Common myeloid progenitor, CD34-positive (primary cell): ENCODE measurements at regions not wholly inside any gene's neighbourhood (a gene's known extent, or its start where the extent isn't known, plus 50 kb on each side); places are given as distances from the start of the nearest gene placed in this dataset.

ENCODE experiments used
- CTCF ChIA-PET: fragments of 350-600 bp; sonication (Branson Sonifier 250); formaldehyde crosslinking; loops from one replicate; lab custom pipeline; 2021; ENCODE audit warnings: antibody characterized with exemption; lab: Charles Lee
- POLR2A ChIA-PET: fragments of 350-600 bp; sonication (Branson Sonifier 250); formaldehyde crosslinking; loops from one replicate; lab custom pipeline; 2021; ENCODE audit warnings: antibody characterized with exemption; lab: Charles Lee
- DNase-seq, 3 donors: peaks; one replicate each; pipeline versions ENCODE4 v3.0.0 to v3.0.0-alpha.2; 2013
- H3K27ac ChIP-seq, 2 experiments: 1 replicate in 1 of 2; 2 replicates in 1 of 2; pipeline ENCODE4 v1.7.0; 2013; ENCODE audit warnings: inconsistent platforms in 2 of 2, low read length in 2 of 2, mild to moderate bottlenecking in 2 of 2, low read depth in 1 of 2, moderate library complexity in 1 of 2; ENCODE audit not compliant: severe bottlenecking in 2 of 2, insufficient read depth in 1 of 2, poor library complexity in 1 of 2
- H3K27me3 ChIP-seq, 5 experiments: replicated peaks in 2 of 5; 1 replicate in 3 of 5; 2 replicates in 2 of 5; pipeline versions ENCODE4 v1.6.1 to v1.7.0; 2013; ENCODE audit warnings: low read length in 4 of 5, mild to moderate bottlenecking in 2 of 5, moderate library complexity in 2 of 5, inconsistent platforms in 1 of 5; ENCODE audit not compliant: insufficient read depth in 5 of 5, control insufficient read depth in 4 of 5
- H3K36me3 ChIP-seq, 4 experiments: 1 replicate in 2 of 4; 2 replicates in 2 of 4; pipeline versions ENCODE4 v1.6.1 to v1.7.0; 2013; ENCODE audit warnings: low read length in 3 of 4, control low read depth in 1 of 4, mild to moderate bottlenecking in 1 of 4; ENCODE audit not compliant: control insufficient read depth in 4 of 4, insufficient read depth in 4 of 4
- H3K4me1 ChIP-seq, 4 experiments: 1 replicate in 3 of 4; 2 replicates in 1 of 4; pipeline versions ENCODE4 v1.6.1 to v1.7.1; 2013; ENCODE audit warnings: low read length in 3 of 4, mild to moderate bottlenecking in 3 of 4, control low read depth in 1 of 4, inconsistent platforms in 1 of 4, moderate library complexity in 1 of 4; ENCODE audit not compliant: control insufficient read depth in 4 of 4, insufficient read depth in 4 of 4; ENCODE audit errors: control extremely low read depth in 1 of 4
- H3K4me3 ChIP-seq, 7 experiments: 1 replicate in 4 of 7; 2 replicates in 3 of 7; pipeline versions ENCODE4 v1.5.1 to v1.7.0; 2013; ENCODE audit warnings: mild to moderate bottlenecking in 7 of 7, low read length in 6 of 7, moderate library complexity in 6 of 7, inconsistent platforms in 2 of 7, low read depth in 2 of 7, control low read depth in 1 of 7; ENCODE audit not compliant: insufficient read depth in 4 of 7, control insufficient read depth in 1 of 7; ENCODE audit errors: extremely low read depth in 1 of 7
- H3K9me3 ChIP-seq, 5 experiments: 1 replicate in 4 of 5; 2 replicates in 1 of 5; pipeline versions ENCODE4 v1.6.1 to v1.7.1; 2013; ENCODE audit warnings: low read length in 4 of 5, mild to moderate bottlenecking in 2 of 5, inconsistent platforms in 1 of 5, low read depth in 1 of 5, moderate library complexity in 1 of 5; ENCODE audit not compliant: control insufficient read depth in 4 of 5, insufficient read depth in 2 of 5; ENCODE audit errors: control extremely low read depth in 1 of 5
- WGBS: methylation state at CpG from one replicate; pipeline ENCODE4 v1.1.5; 2013; ENCODE audit not compliant: insufficient coverage; 5-methylcytosine and 5-hydroxymethylcytosine counted together

DNA sequence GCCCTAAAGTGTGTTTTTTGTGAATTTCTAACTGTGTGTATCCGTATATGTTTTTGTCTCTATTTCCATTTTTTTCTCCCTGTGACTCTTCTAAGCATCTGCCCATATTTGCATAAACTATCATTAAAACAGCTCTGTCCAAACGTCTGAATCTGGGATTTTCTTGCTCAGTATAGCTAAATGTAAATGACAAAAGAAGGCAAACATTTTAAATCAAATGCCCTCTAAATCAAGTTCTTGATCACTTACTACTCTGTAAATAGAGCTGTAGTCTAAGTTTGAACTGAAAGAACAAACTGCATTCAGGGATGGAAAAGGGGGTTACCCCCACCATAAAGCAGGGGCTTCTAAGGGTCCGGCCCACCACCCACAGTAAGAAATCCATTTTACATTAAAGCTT, 432.0 kb upstream of the FAM241A start:
- Histone ChIP-seq H3K4me1 (no peaks in the 10 kb centered on the region), H3K9me3 (no peaks in the 10 kb centered on the region), H3K27me3 (peaks cover 0 to 2% (median 2%) of the 10 kb centered on the region in 5 experiments), H3K27ac (no peak overlapping the region), H3K4me3 (no peak overlapping the region), H3K36me3 (no peaks in the 10 kb centered on the region)
- WGBS = 100% methylated on average over 1 of the region's 3 CpGs
- ChIA-PET CTCF (no interaction called here), POLR2A (no interaction called here)
- no peak for DNase-seq

DNA sequence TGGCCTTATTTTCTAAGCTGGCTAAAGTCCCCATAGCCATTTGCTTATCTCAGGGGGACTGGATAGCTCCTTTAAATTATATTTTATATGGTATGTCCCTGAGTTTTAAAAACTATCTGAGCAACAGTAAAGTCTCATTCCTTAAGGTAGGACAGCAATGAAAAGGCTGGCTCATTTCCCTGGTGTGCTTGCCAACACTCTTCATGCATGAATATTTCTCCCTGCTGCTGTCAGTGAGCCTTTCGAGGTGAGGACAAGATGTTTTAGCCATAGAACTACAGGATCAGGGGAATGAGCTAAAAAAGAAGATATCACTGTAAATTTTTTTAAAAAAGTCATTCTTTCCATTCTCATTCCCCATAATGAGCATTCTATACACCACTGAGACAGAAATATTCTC, 427.3 kb upstream of the FAM241A start:
- no peaks in the 10 kb centered on the region for H3K36me3 ChIP-seq
- ChIA-PET POLR2A (no interaction called here), CTCF (interaction anchor here (1.0 kb wide), 1 partner anchor 9 kb away, joined by 3 read pairs; no protein-coding TSS in a partner anchor)
- no peaks in the 10 kb centered on the region for H3K9me3 ChIP-seq
- peaks cover 0 to 2% (median 0%) of the 10 kb centered on the region in 5 experiments for H3K27me3 ChIP-seq
- 100% methylated on average over 1 of the region's 1 CpG for WGBS
- no peak for DNase-seq
- no peaks in the 10 kb centered on the region for H3K4me1 ChIP-seq
- H3K4me3 ChIP-seq = no peak overlapping the region
- H3K27ac ChIP-seq = no peak overlapping the region

DNA sequence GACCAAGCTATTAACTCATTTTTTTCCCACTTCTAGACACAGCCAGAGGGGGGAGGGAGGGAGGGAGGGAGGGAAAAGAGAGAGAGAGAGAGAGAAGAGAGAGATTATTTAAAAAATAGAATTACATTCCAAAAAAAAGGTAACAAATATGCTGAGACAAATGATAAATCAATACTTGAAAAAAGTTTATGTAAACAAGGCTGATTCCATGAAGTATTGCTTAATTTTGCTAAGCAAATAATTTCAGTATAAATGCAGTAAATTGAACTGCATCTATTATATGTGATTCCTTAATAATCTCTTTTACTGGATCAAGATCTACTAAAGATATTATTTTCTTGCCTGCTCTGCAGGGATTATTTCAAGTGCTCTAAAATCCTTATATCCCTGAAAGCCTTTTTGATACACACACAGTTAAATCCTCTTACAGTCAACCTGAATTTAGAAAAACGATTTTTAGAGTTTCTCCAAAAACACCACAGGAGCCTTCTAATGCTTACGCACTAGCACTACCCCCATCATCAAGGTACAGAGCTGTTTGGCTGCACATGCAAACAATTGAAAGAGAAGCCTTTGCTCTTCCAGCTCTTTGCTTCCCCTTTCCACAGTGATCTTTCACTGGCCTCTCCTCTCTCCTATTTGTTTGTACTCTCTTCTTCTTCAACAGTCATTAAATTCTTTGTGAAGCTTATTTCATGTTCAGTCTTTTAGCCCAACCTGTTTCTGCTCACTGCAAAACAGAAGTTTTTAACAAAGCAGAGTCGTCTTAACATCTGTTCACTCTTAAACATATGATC, 426.3 kb upstream of the FAM241A start:
- CTCF ChIA-PET = no interaction called here
- H3K27me3 ChIP-seq = peaks cover 0 to 2% (median 0%) of the 10 kb centered on the region in 5 experiments
- WGBS = 88% methylated on average over 3 of the region's 3 CpGs
- H3K4me3 ChIP-seq = no peak overlapping the region
- POLR2A ChIA-PET = no interaction called here
- no peaks in the 10 kb centered on the region for H3K9me3 ChIP-seq
- no peak for DNase-seq
- no peak overlapping the region for H3K27ac ChIP-seq
- H3K36me3 ChIP-seq = no peaks in the 10 kb centered on the region
- no peaks in the 10 kb centered on the region for H3K4me1 ChIP-seq

DNA sequence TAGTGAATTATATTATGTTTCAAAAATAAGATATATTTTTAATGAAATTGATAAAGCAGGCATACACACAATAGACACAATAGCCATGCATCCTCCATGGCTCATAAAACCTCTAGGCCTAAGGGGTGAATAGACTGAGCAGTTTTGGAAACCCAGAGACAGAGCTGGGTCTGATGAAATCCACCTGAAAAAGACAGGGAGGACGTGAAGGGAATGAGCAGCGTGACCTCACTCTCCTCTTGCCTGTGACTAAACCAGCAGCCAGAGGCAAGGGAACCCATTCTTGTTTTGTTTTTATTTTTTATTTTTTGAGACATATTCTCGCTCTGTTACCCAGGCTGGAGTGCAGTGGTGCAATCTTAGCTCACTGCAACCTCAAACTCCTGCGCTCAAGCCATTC, 424.4 kb upstream of the FAM241A start:
- no peaks in the 10 kb centered on the region for H3K9me3 ChIP-seq
- ChIA-PET CTCF (no interaction called here), POLR2A (no interaction called here)
- H3K27me3 ChIP-seq = peaks cover 0 to 4% (median 0%) of the 10 kb centered on the region in 5 experiments
- no peak overlapping the region for H3K27ac ChIP-seq
- no peak for DNase-seq
- H3K4me1 ChIP-seq = no peaks in the 10 kb centered on the region
- no peaks in the 10 kb centered on the region for H3K36me3 ChIP-seq
- whole genome bisulfite sequencing = 97% methylated on average over 4 of the region's 4 CpGs
- H3K4me3 ChIP-seq = no peak overlapping the region

DNA sequence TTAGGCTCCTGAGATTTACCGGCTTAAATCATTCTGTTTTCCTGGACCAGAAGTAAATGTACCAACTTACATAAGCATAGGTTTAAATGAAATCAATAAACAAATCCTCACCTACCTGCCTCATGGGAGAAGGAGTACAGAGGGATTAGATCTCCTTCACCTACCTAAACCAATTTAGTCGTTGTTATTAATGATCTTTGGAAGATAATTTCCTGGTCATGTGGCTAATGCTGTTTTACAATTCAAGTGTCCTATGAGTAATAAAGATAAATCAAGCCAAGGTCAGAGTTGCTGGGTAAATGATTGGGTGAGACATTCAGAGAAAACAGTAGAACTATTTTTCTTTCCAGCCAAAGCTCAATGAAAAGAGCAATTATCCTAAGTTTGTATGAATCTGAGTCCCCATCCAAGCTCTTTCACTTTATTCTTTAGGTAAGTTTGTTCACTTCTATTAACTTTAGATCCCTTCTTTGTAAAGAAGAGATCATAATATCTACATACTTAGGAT, 423.0 kb upstream of the FAM241A start:
- ChIA-PET POLR2A (no interaction called here), CTCF (interaction anchor here (1.2 kb wide), 1 partner anchor 14 kb away, joined by 3 read pairs; no protein-coding TSS in a partner anchor)
- no peak for DNase-seq
- Histone ChIP-seq H3K27me3 (peaks cover 0 to 4% (median 0%) of the 10 kb centered on the region in 5 experiments), H3K36me3 (no peaks in the 10 kb centered on the region), H3K4me3 (no peak overlapping the region), H3K9me3 (no peaks in the 10 kb centered on the region), H3K27ac (no peak overlapping the region), H3K4me1 (no peaks in the 10 kb centered on the region)
- no CpG with 5 or more reads among the region's 2 CpGs for WGBS

DNA sequence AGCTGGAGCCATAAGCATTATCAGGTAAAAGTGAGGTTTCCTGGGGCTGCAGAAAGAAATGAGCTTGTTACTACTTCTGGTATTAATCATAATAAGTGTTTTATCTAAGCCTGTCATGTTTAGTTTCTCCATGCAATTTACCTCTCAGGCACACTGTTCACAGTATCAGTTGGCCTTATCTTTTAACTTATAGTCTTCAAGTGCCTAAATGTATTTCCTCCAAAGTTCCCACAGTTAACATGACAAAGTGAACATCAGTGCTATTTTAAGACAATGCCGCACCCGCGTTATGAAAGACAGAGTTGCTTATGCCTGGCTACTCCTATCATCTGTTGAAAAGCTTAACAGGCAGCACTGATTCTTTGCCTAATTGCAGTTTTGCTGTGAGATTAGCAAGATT, 408.7 kb upstream of the FAM241A start:
- no peaks in the 10 kb centered on the region for H3K36me3 ChIP-seq
- ChIA-PET CTCF (no interaction called here), POLR2A (no interaction called here)
- no peak overlapping the region for H3K4me3 ChIP-seq
- no peak overlapping the region for H3K27ac ChIP-seq
- no peak for DNase-seq
- H3K27me3 ChIP-seq = peaks cover 0 to 2% (median 0%) of the 10 kb centered on the region in 5 experiments
- no peaks in the 10 kb centered on the region for H3K4me1 ChIP-seq
- 69% methylated on average over 3 of the region's 3 CpGs for WGBS
- no peaks in the 10 kb centered on the region for H3K9me3 ChIP-seq

DNA sequence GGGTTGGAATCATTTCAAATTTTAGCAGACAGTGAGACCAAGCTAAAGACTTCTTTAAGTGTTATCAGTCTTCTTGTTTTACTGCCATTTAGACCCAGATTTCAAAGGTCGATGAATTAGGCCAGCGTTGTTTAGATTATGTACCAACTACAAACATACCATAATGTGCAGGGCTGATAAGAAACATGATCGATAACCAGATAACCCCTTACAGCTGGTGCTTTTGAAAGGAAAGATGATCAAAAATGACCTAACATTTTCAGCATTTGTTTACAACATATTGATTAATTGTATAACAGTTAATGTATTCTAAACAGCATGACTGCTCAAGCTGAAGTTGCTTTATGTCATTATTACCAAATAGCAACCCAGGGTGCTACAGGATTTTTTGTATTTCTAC, 400.4 kb upstream of the FAM241A start:
- H3K36me3 ChIP-seq = no peaks in the 10 kb centered on the region
- no peak for DNase-seq
- no peak overlapping the region for H3K4me3 ChIP-seq
- WGBS = no CpG with 5 or more reads among the region's 3 CpGs
- no peaks in the 10 kb centered on the region for H3K9me3 ChIP-seq
- H3K4me1 ChIP-seq = no peaks in the 10 kb centered on the region
- ChIA-PET CTCF (interaction anchor here (0.5 kb wide), 1 partner anchor 59 kb away, joined by 3 read pairs; no protein-coding TSS in a partner anchor), POLR2A (no interaction called here)
- no peaks in the 10 kb centered on the region for H3K27me3 ChIP-seq
- no peak overlapping the region for H3K27ac ChIP-seq
